Transverse colon (tissue), 4 donors: ENCODE measurements at regions not wholly inside any gene's neighbourhood (a gene's known extent, or its start where the extent isn't known, plus 50 kb on each side); places are given as distances from the start of the nearest gene placed in this dataset.

ENCODE experiments used
- CTCF ChIP-seq, 5 experiments: fragments of 200-600 bp in 3 of 5; fragments of 450-650 bp in 2 of 5; sonication (generic) in 3 of 5; IDR thresholded peaks; 1 replicate in 2 of 5; 2 replicates in 3 of 5; pipeline ENCODE4 v1.5.1; 2016 to 2017; ENCODE audit warnings: antibody characterized with exemption in 5 of 5, inconsistent platforms in 3 of 5, mild to moderate bottlenecking in 2 of 5, moderate library complexity in 1 of 5
- POLR2A ChIP-seq: fragments of 450-650 bp; IDR thresholded peaks from one replicate; pipeline ENCODE4 v1.6.1; 2016; ENCODE audit warnings: antibody characterized with exemption, mild to moderate bottlenecking, moderate library complexity
- POLR2AphosphoS5 ChIP-seq, 3 donors: sonication (generic); formaldehyde crosslinking; IDR thresholded peaks; one replicate each; pipeline ENCODE4 v1.6.1; 2016; ENCODE audit warnings: antibody characterized with exemption in 3 of 3

- no peak for TF ChIP-seq CTCF (IDR thresholded peaks at IDR 0.05)
- TF ChIP-seq POLR2AphosphoS5 (IDR thresholded peaks at IDR 0.05), result no peak
- no peak for TF ChIP-seq POLR2A
Observed at GRCh38 chr10:27410153-27410552, 94.0 kb upstream of the RAB18 start.
